Keratinocyte (primary cell): ENCODE measurements at regions not wholly inside any gene's neighbourhood (a gene's known extent, or its start where the extent isn't known, plus 50 kb on each side); places are given as distances from the start of the nearest gene placed in this dataset.

ENCODE experiments used
- DNase-seq: peaks from one replicate; pipeline ENCODE4 v3.0.0-alpha.2; 2011; ENCODE audit warnings: low read depth, missing footprints, low spot score
- FAIRE-seq: peaks from 2 replicates; lab custom pipeline; 2011; peaks lifted over from hg19 to GRCh38; lab: Jason Lieb, UNC
- H2AFZ ChIP-seq: 2 replicates; pipeline ENCODE4 v1.6.0; 2012; ENCODE audit warnings: low read length, control low read depth, inconsistent platforms; ENCODE audit not compliant: control insufficient read depth
- H3K27ac ChIP-seq: 2 replicates; pipeline ENCODE4 v1.5.1; 2011; ENCODE audit warnings: low read length; ENCODE audit not compliant: control insufficient read depth, insufficient read depth
- H3K27me3 ChIP-seq: 3 replicates; pipeline ENCODE4 v1.6.0; 2011; ENCODE audit warnings: low read length; ENCODE audit not compliant: control insufficient read depth, insufficient read depth; ENCODE audit errors: extremely low read depth
- H3K36me3 ChIP-seq, 2 experiments: 2 replicates in 1 of 2; 3 replicates in 1 of 2; pipeline ENCODE4 v1.5.1; 2011; ENCODE audit warnings: low read length in 2 of 2, mild to moderate bottlenecking in 1 of 2; ENCODE audit not compliant: control insufficient read depth in 2 of 2, insufficient read depth in 2 of 2; ENCODE audit errors: extremely low read depth in 1 of 2
- H3K4me1 ChIP-seq: 3 replicates; pipeline ENCODE4 v1.5.1; 2011; ENCODE audit warnings: low read length; ENCODE audit not compliant: control insufficient read depth, insufficient read depth; ENCODE audit errors: extremely low read depth
- H3K4me2 ChIP-seq: 3 replicates; pipeline ENCODE4 v1.6.0; 2011; ENCODE audit warnings: low read depth, low read length; ENCODE audit not compliant: control insufficient read depth, insufficient read depth; ENCODE audit errors: extremely low read depth
- H3K4me3 ChIP-seq, 3 experiments: fragments of 200-600 bp in 1 of 3; sonication (generic) in 1 of 3; 2 replicates in 2 of 3; 3 replicates in 1 of 3; pipeline ENCODE4 v1.5.1; 2011 to 2016; ENCODE audit warnings: low read length in 3 of 3, mild to moderate bottlenecking in 3 of 3, control low read depth in 2 of 3, inconsistent platforms in 1 of 3, low read depth in 1 of 3, mixed read lengths in 1 of 3, mixed run types in 1 of 3, moderate library complexity in 1 of 3; ENCODE audit not compliant: control insufficient read depth in 2 of 3, insufficient read depth in 2 of 3; ENCODE audit errors: extremely low read depth in 1 of 3
- H3K79me2 ChIP-seq: 2 replicates; pipeline ENCODE4 v1.6.0; 2012; ENCODE audit warnings: low read length; ENCODE audit not compliant: control insufficient read depth, insufficient read depth
- H3K9ac ChIP-seq: 3 replicates; pipeline ENCODE4 v1.6.0; 2011; ENCODE audit warnings: low read length; ENCODE audit not compliant: control insufficient read depth, insufficient read depth; ENCODE audit errors: extremely low read depth
- H3K9me1 ChIP-seq: 3 replicates; pipeline ENCODE4 v1.6.0; 2011; ENCODE audit warnings: low read length; ENCODE audit not compliant: control insufficient read depth, insufficient read depth; ENCODE audit errors: extremely low read depth
- H3K9me3 ChIP-seq: 2 replicates; pipeline ENCODE4 v1.5.1; 2012; ENCODE audit warnings: low read depth, low read length; ENCODE audit not compliant: control insufficient read depth
- H4K20me1 ChIP-seq: 3 replicates; pipeline ENCODE4 v1.6.0; 2011; ENCODE audit warnings: low read length; ENCODE audit not compliant: control insufficient read depth, insufficient read depth; ENCODE audit errors: extremely low read depth
- EZH2 ChIP-seq: IDR thresholded peaks from one replicate; pipeline ENCODE4 v1.6.1; 2012; ENCODE audit warnings: inconsistent platforms, mild to moderate bottlenecking, low read length, moderate library complexity
- dilution Hi-C: fragments of 300-500 bp; cut with MboI; formaldehyde crosslinking; loops from one replicate; pipeline ENCODE4 v1.7.0; 2020; ENCODE audit warnings: low sequenced_read_pairs; ENCODE audit not compliant: extremely low pct_ligation_motif_present
- TF ChIP-seq, protein P1 (sequence below), 3 experiments: IDR thresholded peaks in 1 of 3; conservative IDR thresholded peaks in 1 of 3; optimal IDR thresholded peaks in 1 of 3; 2 replicates in 2 of 3; 3 replicates in 1 of 3; pipeline versions ENCODE3 to v1.5.1; 2011; ENCODE audit warnings: low read length in 3 of 3, mild to moderate bottlenecking in 3 of 3, moderate library complexity in 2 of 3, control low read depth in 1 of 3, inconsistent platforms in 1 of 3; ENCODE audit not compliant: insufficient read depth in 2 of 3; ENCODE audit errors: extremely low read depth in 1 of 3

GRCh38 chr1:105838071-105838470 lies 1218.4 kb upstream of the PRMT6 start:
- H3K9me3 ChIP-seq: no peaks in the 10 kb centered on the region
- no peaks in the 10 kb centered on the region for H3K27me3 ChIP-seq
- H3K27ac ChIP-seq: no peak overlapping the region
- no peak overlapping the region for H3K4me2 ChIP-seq
- no peaks in the 10 kb centered on the region for H3K4me1 ChIP-seq
- H3K4me3 ChIP-seq: no peak overlapping the region
- dilution Hi-C loops: no loop called here
- no peak overlapping the region for H3K9ac ChIP-seq
- H4K20me1 ChIP-seq: no peaks in the 10 kb centered on the region
- no peak for TF ChIP-seq EZH2
- TF ChIP-seq, protein P1, sequence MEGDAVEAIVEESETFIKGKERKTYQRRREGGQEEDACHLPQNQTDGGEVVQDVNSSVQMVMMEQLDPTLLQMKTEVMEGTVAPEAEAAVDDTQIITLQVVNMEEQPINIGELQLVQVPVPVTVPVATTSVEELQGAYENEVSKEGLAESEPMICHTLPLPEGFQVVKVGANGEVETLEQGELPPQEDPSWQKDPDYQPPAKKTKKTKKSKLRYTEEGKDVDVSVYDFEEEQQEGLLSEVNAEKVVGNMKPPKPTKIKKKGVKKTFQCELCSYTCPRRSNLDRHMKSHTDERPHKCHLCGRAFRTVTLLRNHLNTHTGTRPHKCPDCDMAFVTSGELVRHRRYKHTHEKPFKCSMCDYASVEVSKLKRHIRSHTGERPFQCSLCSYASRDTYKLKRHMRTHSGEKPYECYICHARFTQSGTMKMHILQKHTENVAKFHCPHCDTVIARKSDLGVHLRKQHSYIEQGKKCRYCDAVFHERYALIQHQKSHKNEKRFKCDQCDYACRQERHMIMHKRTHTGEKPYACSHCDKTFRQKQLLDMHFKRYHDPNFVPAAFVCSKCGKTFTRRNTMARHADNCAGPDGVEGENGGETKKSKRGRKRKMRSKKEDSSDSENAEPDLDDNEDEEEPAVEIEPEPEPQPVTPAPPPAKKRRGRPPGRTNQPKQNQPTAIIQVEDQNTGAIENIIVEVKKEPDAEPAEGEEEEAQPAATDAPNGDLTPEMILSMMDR (optimal IDR thresholded peaks at IDR 0.05 in 1 of 3, IDR thresholded peaks at IDR 0.05 in 1 of 3, conservative IDR thresholded peaks at IDR 0.05 in 1 of 3; ENCODE audit: extremely low read depth in 1 of 3, insufficient read depth in 2 of 3, low read length in 3 of 3): no peak
- no peak for FAIRE-seq
- no peak overlapping the region for H2AFZ ChIP-seq
- DNase-seq: no peak
- no peaks in the 10 kb centered on the region for H3K79me2 ChIP-seq
- H3K9me1 ChIP-seq: no peaks in the 10 kb centered on the region
- H3K36me3 ChIP-seq: no peaks in the 10 kb centered on the region

GRCh38 chr1:105865546-105865945 lies 1190.9 kb upstream of the PRMT6 start:
- Histone ChIP-seq H4K20me1 (no peaks in the 10 kb centered on the region), H3K79me2 (no peaks in the 10 kb centered on the region), H3K4me3 (no peak overlapping the region), H3K9me3 (no peaks in the 10 kb centered on the region), H2AFZ (no peak overlapping the region), H3K27me3 (no peaks in the 10 kb centered on the region), H3K4me1 (no peaks in the 10 kb centered on the region), H3K36me3 (no peaks in the 10 kb centered on the region), H3K27ac (no peak overlapping the region), H3K4me2 (no peak overlapping the region), H3K9me1 (no peaks in the 10 kb centered on the region), H3K9ac (no peak overlapping the region)
- DNase-seq (no peak), FAIRE-seq (no peak)
- dilution Hi-C loops: no loop called here
- no peak for TF ChIP-seq EZH2
- TF ChIP-seq, protein P1 (optimal IDR thresholded peaks at IDR 0.05 in 1 of 3, IDR thresholded peaks at IDR 0.05 in 1 of 3, conservative IDR thresholded peaks at IDR 0.05 in 1 of 3; ENCODE audit: extremely low read depth in 1 of 3, insufficient read depth in 2 of 3, low read length in 3 of 3): no peak
